ENCODE measurements at regions not wholly inside any gene's neighbourhood (a gene's known extent, or its start where the extent isn't known, plus 50 kb on each side); places are given as distances from the start of the nearest gene placed in this dataset.

- DNase-seq (ENCODE audit: low read depth), result no peak
These were observed 345.3 kb downstream of the GABRG1 start for GRCh38 chr4:45778514-45778913.

- no peak for DNase-seq (ENCODE audit: low read depth)
These were observed 347.7 kb downstream of the GABRG1 start for GRCh38 chr4:45776146-45776545.

GRCh38 chr4:45770958-45771357 is 352.9 kb downstream of the GABRG1 start:
- DNase-seq (ENCODE audit: low read depth), result no peak

- no peak for DNase-seq (ENCODE audit: low read depth)
These were observed 358.3 kb downstream of the GABRG1 start for GRCh38 chr4:45765521-45765920.

- no peak for DNase-seq (ENCODE audit: low read depth)
These were observed 371.9 kb downstream of the GABRG1 start for GRCh38 chr4:45751877-45752530.

- DNase-seq (ENCODE audit: low read depth), result no peak
These were observed 373.1 kb downstream of the GABRG1 start for GRCh38 chr4:45750721-45751120.

- no peak for DNase-seq (ENCODE audit: low read depth)
These were observed 378.1 kb downstream of the GABRG1 start for GRCh38 chr4:45745741-45746140.

- no peak for DNase-seq (ENCODE audit: low read depth)
These were observed 382.0 kb downstream of the GABRG1 start for GRCh38 chr4:45741897-45742296.

GRCh38 chr4:45732161-45732560 is 391.7 kb downstream of the GABRG1 start:
- DNase-seq (ENCODE audit: low read depth), result no peak

- DNase-seq (ENCODE audit: low read depth), result no peak
These were observed 407.8 kb downstream of the GABRG1 start for GRCh38 chr4:45716093-45716492.

GRCh38 chr4:45713996-45714395 is 409.9 kb downstream of the GABRG1 start:
- DNase-seq (ENCODE audit: low read depth), result no peak

- DNase-seq (ENCODE audit: low read depth), result no peak
These were observed 422.2 kb downstream of the GABRG1 start for GRCh38 chr4:45701621-45702020.

- DNase-seq (ENCODE audit: low read depth), result no peak
These were observed 430.1 kb downstream of the GABRG1 start for GRCh38 chr4:45693746-45694145.

- no peak for DNase-seq (ENCODE audit: low read depth)
These were observed 431.6 kb downstream of the GABRG1 start for GRCh38 chr4:45692131-45692735.

- DNase-seq (ENCODE audit: low read depth), result no peak
These were observed 435.5 kb downstream of the GABRG1 start for GRCh38 chr4:45688341-45688740.

- DNase-seq (ENCODE audit: low read depth), result no peak
These were observed 444.4 kb downstream of the GABRG1 start for GRCh38 chr4:45679411-45679810.

- DNase-seq (ENCODE audit: low read depth), result no peak
These were observed 455.7 kb downstream of the GABRG1 start for GRCh38 chr4:45668128-45668527.

GRCh38 chr4:45663628-45664081 is 460.2 kb downstream of the GABRG1 start:
- DNase-seq (ENCODE audit: low read depth), result no peak

GRCh38 chr4:45663003-45663402 is 460.9 kb downstream of the GABRG1 start:
- no peak for DNase-seq (ENCODE audit: low read depth)

- no peak for DNase-seq (ENCODE audit: low read depth)
These were observed 462.0 kb downstream of the GABRG1 start for GRCh38 chr4:45661893-45662292.

GRCh38 chr4:45650545-45650944 is 473.3 kb downstream of the GABRG1 start:
- DNase-seq (ENCODE audit: low read depth), result no peak

- no peak for DNase-seq (ENCODE audit: low read depth)
These were observed 475.0 kb downstream of the GABRG1 start for GRCh38 chr4:45648846-45649245.

- no peak for DNase-seq (ENCODE audit: low read depth)
These were observed 476.0 kb downstream of the GABRG1 start for GRCh38 chr4:45647823-45648222.
